HCT116 (cell line): ENCODE measurements at regions not wholly inside any gene's neighbourhood (a gene's known extent, or its start where the extent isn't known, plus 50 kb on each side); places are given as distances from the start of the nearest gene placed in this dataset.

Source experiments
- ATAC-seq: fragments of 200-7000 bp; cut with Tn5 transposase; 2 replicates; pipeline ENCODE4 v1.9.1; 2020; ENCODE audit warnings: mild to moderate bottlenecking, moderate library complexity
- BruUV-seq: library from RNA; stranded (reverse); fragments of 400-500 nt; replicated peaks from 2 replicates; lab custom pipeline; 2021; lab: Mats Ljungman, UMichigan
- CTCF ChIA-PET: fragments of 300-600 bp; sonication (Branson Sonifier 250); formaldehyde crosslinking; loops from one replicate; lab custom pipeline; 2021; ENCODE audit warnings: antibody characterized with exemption; lab: Charles Lee
- POLR2A ChIA-PET: fragments of 300-600, 350-600 bp; sonication (Branson Sonifier 250); formaldehyde crosslinking; loops from one replicate; lab custom pipeline; 2021; ENCODE audit warnings: antibody characterized with exemption; lab: Charles Lee
- RAD21 ChIA-PET, 2 experiments: fragments of 300-600 bp; sonication (Branson Sonifier 250); formaldehyde crosslinking; loops; one replicate each; lab custom pipeline; 2023; ENCODE audit warnings: low total read pairs in 2 of 2; ENCODE audit not compliant: uncharacterized antibody in 2 of 2, unreplicated experiment in 2 of 2, low non-redundant PET in 1 of 2; lab: Charles Lee
- DNase-seq: peaks from one replicate; pipeline ENCODE4 v3.0.0-alpha.2; 2010; ENCODE audit warnings: low read depth, low spot score
- H2AFZ ChIP-seq: fragments of 200-600 bp; shearing (Covaris generic), sonication (generic); 2 replicates; pipeline ENCODE4 v1.6.1; 2017; ENCODE audit warnings: low read depth, mixed run types, mixed read lengths, antibody characterized with exemption, low read length; ENCODE audit not compliant: poor library complexity, severe bottlenecking
- H3K27ac ChIP-seq: 2 replicates; pipeline ENCODE4 v1.5.1; 2012; ENCODE audit warnings: low read depth, low read length
- H3K27me3 ChIP-seq: fragments of 200-600 bp; sonication (generic); 2 replicates; pipeline ENCODE4 v1.6.1; 2016; ENCODE audit warnings: mixed run types, low read length, mixed read lengths; ENCODE audit not compliant: insufficient read depth
- H3K36me3 ChIP-seq, 2 experiments: fragments of 200-500 bp in 1 of 2; fragments of 200-600 bp in 1 of 2; sonication (Bioruptor generic) in 1 of 2; sonication (generic) in 1 of 2; 2 replicates each; pipeline versions ENCODE4 v1.5.1 to v1.6.1; 2014 to 2016; ENCODE audit warnings: low read length in 2 of 2, inconsistent platforms in 1 of 2, mixed read lengths in 1 of 2, mixed run types in 1 of 2; ENCODE audit not compliant: insufficient read depth in 2 of 2, control insufficient read depth in 1 of 2
- H3K4me1 ChIP-seq, 2 experiments: fragments of 200-600 bp in 1 of 2; sonication (generic) in 1 of 2; 2 replicates each; pipeline versions ENCODE4 v1.5.1 to v1.6.1; 2012 to 2017; ENCODE audit warnings: low read length in 2 of 2, inconsistent platforms in 1 of 2, mild to moderate bottlenecking in 1 of 2, mixed read lengths in 1 of 2, mixed run types in 1 of 2, moderate library complexity in 1 of 2; ENCODE audit not compliant: insufficient read depth in 2 of 2, control insufficient read depth in 1 of 2
- H3K4me2 ChIP-seq: fragments of 200-600 bp; sonication (generic); 2 replicates; pipeline ENCODE4 v1.6.1; 2017; ENCODE audit warnings: mixed run types, low read length, mixed read lengths
- H3K4me3 ChIP-seq, 2 experiments: fragments of 200-600 bp in 1 of 2; sonication (generic) in 1 of 2; replicated peaks in 1 of 2; 2 replicates each; pipeline ENCODE4 v1.5.1; 2011 to 2016; ENCODE audit warnings: low read length in 2 of 2, control low read depth in 1 of 2, low read depth in 1 of 2, mild to moderate bottlenecking in 1 of 2, mixed read lengths in 1 of 2, mixed run types in 1 of 2
- H3K79me2 ChIP-seq: fragments of 200-600 bp; sonication (generic); 2 replicates; pipeline ENCODE4 v1.6.1; 2017; ENCODE audit warnings: mild to moderate bottlenecking, mixed run types, low read length, moderate library complexity, mixed read lengths; ENCODE audit not compliant: insufficient read depth
- H3K9ac ChIP-seq: fragments of 200-600 bp; sonication (generic); 2 replicates; pipeline ENCODE4 v1.6.1; 2016; ENCODE audit warnings: low read length, mixed read lengths
- H3K9me2 ChIP-seq: fragments of 200-600 bp; sonication (generic), shearing (Covaris generic); 2 replicates; pipeline ENCODE4 v1.6.1; 2017; ENCODE audit warnings: mixed run types, mild to moderate bottlenecking, moderate library complexity; ENCODE audit not compliant: insufficient read depth
- H3K9me3 ChIP-seq, 2 experiments: fragments of 200-500 bp in 1 of 2; fragments of 200-600 bp in 1 of 2; sonication (Bioruptor generic) in 1 of 2; sonication (generic) in 1 of 2; 2 replicates each; pipeline ENCODE4 v1.6.1; 2014 to 2017; ENCODE audit warnings: low read length in 2 of 2, mixed read lengths in 2 of 2, inconsistent platforms in 1 of 2, low read depth in 1 of 2, mild to moderate bottlenecking in 1 of 2, mixed run types in 1 of 2, moderate library complexity in 1 of 2; ENCODE audit not compliant: control insufficient read depth in 1 of 2, insufficient read depth in 1 of 2
- H4K20me1 ChIP-seq: fragments of 200-600 bp; sonication (generic), shearing (Covaris generic); 2 replicates; pipeline ENCODE4 v1.6.1; 2017; ENCODE audit warnings: mixed run types, mild to moderate bottlenecking, moderate library complexity; ENCODE audit not compliant: insufficient read depth
- CBX3 ChIP-seq: IDR thresholded peaks from 2 replicates; pipeline ENCODE4 v1.6.1; 2012; ENCODE audit warnings: low read depth
- CEBPB ChIP-seq: IDR thresholded peaks from 2 replicates; pipeline ENCODE4 v1.6.1; 2012; ENCODE audit warnings: low read depth
- EGR1 ChIP-seq: IDR thresholded peaks from 2 replicates; pipeline ENCODE4 v1.6.1; 2012; ENCODE audit warnings: low read depth
- ELF1 ChIP-seq: IDR thresholded peaks from 2 replicates; pipeline ENCODE4 v1.6.1; 2012; ENCODE audit warnings: low read depth, borderline replicate concordance
- EZH2 ChIP-seq: fragments of 200-600 bp; sonication (generic); IDR thresholded peaks from 2 replicates; pipeline ENCODE4 v1.6.1; 2017; ENCODE audit warnings: antibody characterized with exemption, mixed run types
- EZH2phosphoT487 ChIP-seq: fragments of 200-600 bp; IDR thresholded peaks from 2 replicates; pipeline ENCODE4 v1.6.1; 2018; ENCODE audit warnings: antibody characterized with exemption, borderline replicate concordance
- FOSL1 ChIP-seq: IDR thresholded peaks from 2 replicates; pipeline ENCODE4 v1.6.1; 2012; ENCODE audit warnings: low read depth
- JUND ChIP-seq: IDR thresholded peaks from 2 replicates; pipeline ENCODE4 v1.6.1; 2012
- POLR2A ChIP-seq: IDR thresholded peaks from 2 replicates; pipeline ENCODE4 v1.7.0; 2011; ENCODE audit warnings: borderline replicate concordance; ENCODE audit not compliant: insufficient read depth, insufficient read length; ENCODE audit errors: extremely low read depth
- POLR2AphosphoS5 ChIP-seq: IDR thresholded peaks from 2 replicates; pipeline ENCODE4 v1.6.1; 2011; ENCODE audit warnings: mild to moderate bottlenecking, low read depth, low read length, moderate library complexity
- RAD21 ChIP-seq: IDR thresholded peaks from 2 replicates; pipeline ENCODE4 v1.6.1; 2012; ENCODE audit warnings: low read depth, mild to moderate bottlenecking
- SIN3A ChIP-seq: IDR thresholded peaks from 2 replicates; pipeline ENCODE4 v1.6.1; 2012; ENCODE audit warnings: low read depth
- SP1 ChIP-seq: IDR thresholded peaks from 2 replicates; pipeline ENCODE4 v1.6.1; 2012; ENCODE audit warnings: low read depth
- SRF ChIP-seq: IDR thresholded peaks from 2 replicates; pipeline ENCODE4 v1.6.1; 2012; ENCODE audit warnings: low read depth
- TCF7L2 ChIP-seq: IDR thresholded peaks from 2 replicates; pipeline ENCODE4 v1.7.0; 2011; ENCODE audit warnings: borderline replicate concordance, inconsistent platforms; ENCODE audit not compliant: insufficient read depth, insufficient read length; ENCODE audit errors: extremely low read depth
- intact Hi-C: fragments of 100-400 bp; cut with micrococcal nuclease; formaldehyde crosslinking; loops from 2 replicates; pipeline ENCODE4 v1.10.0; 2022
- TF ChIP-seq, protein P1 (sequence below), 3 experiments: fragments of 200-600 bp in 1 of 3; sonication (generic) in 1 of 3; IDR thresholded peaks in 2 of 3; conservative IDR thresholded peaks in 1 of 3; 2 replicates each; pipeline ENCODE4 v1.5.1; 2012 to 2017; ENCODE audit warnings: low read depth in 2 of 3, low read length in 2 of 3, antibody characterized with exemption in 1 of 3, borderline replicate concordance in 1 of 3, control low read depth in 1 of 3, mild to moderate bottlenecking in 1 of 3, mixed read lengths in 1 of 3, mixed run types in 1 of 3, moderate library complexity in 1 of 3; ENCODE audit not compliant: insufficient read depth in 1 of 3
- TF ChIP-seq, protein P2 (sequence below): IDR thresholded peaks from 2 replicates; pipeline ENCODE4 v1.6.1; 2011; ENCODE audit warnings: mild to moderate bottlenecking, low read length, moderate library complexity; ENCODE audit not compliant: insufficient replicate concordance; ENCODE audit errors: extremely low read depth
- TF ChIP-seq, protein P3 (sequence below): IDR thresholded peaks from 2 replicates; pipeline ENCODE4 v1.6.1; 2012; ENCODE audit warnings: low read depth
- TF ChIP-seq, protein P4 (sequence below): IDR thresholded peaks from 2 replicates; pipeline ENCODE4 v1.6.1; 2012

DNA sequence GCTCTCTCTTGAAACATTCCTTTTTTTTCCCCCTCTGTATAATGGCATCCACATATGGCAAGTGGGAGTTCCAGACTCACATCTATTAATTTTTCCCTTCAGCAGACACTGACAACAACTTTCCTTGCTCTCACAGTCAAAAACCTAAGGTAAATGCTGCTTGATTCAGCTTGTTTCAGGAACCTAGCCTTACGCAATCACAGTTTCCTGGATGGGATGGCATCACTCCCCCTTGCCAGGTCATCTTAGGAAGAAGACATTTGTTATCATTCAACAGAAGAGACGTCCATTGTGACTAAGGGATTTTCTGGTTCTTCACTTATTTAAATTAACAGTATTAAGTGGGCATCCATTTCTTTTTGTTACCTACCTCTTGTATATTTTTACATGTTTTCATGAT lies 112.0 kb upstream of the PDGFD start:
- CTCF ChIA-PET: no interaction called here
- TF ChIP-seq SRF: no peak
- TF ChIP-seq SP1: no peak
- TF ChIP-seq, protein P1, sequence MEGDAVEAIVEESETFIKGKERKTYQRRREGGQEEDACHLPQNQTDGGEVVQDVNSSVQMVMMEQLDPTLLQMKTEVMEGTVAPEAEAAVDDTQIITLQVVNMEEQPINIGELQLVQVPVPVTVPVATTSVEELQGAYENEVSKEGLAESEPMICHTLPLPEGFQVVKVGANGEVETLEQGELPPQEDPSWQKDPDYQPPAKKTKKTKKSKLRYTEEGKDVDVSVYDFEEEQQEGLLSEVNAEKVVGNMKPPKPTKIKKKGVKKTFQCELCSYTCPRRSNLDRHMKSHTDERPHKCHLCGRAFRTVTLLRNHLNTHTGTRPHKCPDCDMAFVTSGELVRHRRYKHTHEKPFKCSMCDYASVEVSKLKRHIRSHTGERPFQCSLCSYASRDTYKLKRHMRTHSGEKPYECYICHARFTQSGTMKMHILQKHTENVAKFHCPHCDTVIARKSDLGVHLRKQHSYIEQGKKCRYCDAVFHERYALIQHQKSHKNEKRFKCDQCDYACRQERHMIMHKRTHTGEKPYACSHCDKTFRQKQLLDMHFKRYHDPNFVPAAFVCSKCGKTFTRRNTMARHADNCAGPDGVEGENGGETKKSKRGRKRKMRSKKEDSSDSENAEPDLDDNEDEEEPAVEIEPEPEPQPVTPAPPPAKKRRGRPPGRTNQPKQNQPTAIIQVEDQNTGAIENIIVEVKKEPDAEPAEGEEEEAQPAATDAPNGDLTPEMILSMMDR (IDR thresholded peaks at IDR 0.05 in 2 of 3, conservative IDR thresholded peaks at IDR 0.05 in 1 of 3; ENCODE audit: borderline replicate concordance in 1 of 3, insufficient read depth in 1 of 3, low read depth in 2 of 3, low read length in 2 of 3): no peak
- TF ChIP-seq EZH2: no peak
- no peak for TF ChIP-seq TCF7L2
- no peak for TF ChIP-seq EZH2phosphoT487
- TF ChIP-seq JUND: no peak
- TF ChIP-seq POLR2A: no peak
- TF ChIP-seq, protein P2, sequence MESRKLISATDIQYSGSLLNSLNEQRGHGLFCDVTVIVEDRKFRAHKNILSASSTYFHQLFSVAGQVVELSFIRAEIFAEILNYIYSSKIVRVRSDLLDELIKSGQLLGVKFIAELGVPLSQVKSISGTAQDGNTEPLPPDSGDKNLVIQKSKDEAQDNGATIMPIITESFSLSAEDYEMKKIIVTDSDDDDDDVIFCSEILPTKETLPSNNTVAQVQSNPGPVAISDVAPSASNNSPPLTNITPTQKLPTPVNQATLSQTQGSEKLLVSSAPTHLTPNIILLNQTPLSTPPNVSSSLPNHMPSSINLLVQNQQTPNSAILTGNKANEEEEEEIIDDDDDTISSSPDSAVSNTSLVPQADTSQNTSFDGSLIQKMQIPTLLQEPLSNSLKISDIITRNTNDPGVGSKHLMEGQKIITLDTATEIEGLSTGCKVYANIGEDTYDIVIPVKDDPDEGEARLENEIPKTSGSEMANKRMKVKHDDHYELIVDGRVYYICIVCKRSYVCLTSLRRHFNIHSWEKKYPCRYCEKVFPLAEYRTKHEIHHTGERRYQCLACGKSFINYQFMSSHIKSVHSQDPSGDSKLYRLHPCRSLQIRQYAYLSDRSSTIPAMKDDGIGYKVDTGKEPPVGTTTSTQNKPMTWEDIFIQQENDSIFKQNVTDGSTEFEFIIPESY: no peak
- TF ChIP-seq, protein P3, sequence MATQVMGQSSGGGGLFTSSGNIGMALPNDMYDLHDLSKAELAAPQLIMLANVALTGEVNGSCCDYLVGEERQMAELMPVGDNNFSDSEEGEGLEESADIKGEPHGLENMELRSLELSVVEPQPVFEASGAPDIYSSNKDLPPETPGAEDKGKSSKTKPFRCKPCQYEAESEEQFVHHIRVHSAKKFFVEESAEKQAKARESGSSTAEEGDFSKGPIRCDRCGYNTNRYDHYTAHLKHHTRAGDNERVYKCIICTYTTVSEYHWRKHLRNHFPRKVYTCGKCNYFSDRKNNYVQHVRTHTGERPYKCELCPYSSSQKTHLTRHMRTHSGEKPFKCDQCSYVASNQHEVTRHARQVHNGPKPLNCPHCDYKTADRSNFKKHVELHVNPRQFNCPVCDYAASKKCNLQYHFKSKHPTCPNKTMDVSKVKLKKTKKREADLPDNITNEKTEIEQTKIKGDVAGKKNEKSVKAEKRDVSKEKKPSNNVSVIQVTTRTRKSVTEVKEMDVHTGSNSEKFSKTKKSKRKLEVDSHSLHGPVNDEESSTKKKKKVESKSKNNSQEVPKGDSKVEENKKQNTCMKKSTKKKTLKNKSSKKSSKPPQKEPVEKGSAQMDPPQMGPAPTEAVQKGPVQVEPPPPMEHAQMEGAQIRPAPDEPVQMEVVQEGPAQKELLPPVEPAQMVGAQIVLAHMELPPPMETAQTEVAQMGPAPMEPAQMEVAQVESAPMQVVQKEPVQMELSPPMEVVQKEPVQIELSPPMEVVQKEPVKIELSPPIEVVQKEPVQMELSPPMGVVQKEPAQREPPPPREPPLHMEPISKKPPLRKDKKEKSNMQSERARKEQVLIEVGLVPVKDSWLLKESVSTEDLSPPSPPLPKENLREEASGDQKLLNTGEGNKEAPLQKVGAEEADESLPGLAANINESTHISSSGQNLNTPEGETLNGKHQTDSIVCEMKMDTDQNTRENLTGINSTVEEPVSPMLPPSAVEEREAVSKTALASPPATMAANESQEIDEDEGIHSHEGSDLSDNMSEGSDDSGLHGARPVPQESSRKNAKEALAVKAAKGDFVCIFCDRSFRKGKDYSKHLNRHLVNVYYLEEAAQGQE: no peak
- no peak for TF ChIP-seq CBX3
- no peak for TF ChIP-seq ELF1
- TF ChIP-seq FOSL1: no peak
- TF ChIP-seq SIN3A: no peak
- no peak for TF ChIP-seq RAD21
- TF ChIP-seq EGR1: no peak
- no peak for TF ChIP-seq POLR2AphosphoS5
- TF ChIP-seq CEBPB: no peak
- TF ChIP-seq, protein P4, sequence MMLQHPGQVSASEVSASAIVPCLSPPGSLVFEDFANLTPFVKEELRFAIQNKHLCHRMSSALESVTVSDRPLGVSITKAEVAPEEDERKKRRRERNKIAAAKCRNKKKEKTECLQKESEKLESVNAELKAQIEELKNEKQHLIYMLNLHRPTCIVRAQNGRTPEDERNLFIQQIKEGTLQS: no peak
- no peak for ATAC-seq
- RAD21 ChIA-PET: no interaction called here
- intact Hi-C loops: no loop called here
- H3K9ac ChIP-seq: no peak overlapping the region
- peak overlapping the region; percentile 33 for H2AFZ ChIP-seq
- H3K79me2 ChIP-seq: no peaks in the 10 kb centered on the region
- H3K36me3 ChIP-seq: no peaks in the 10 kb centered on the region
- H3K4me1 ChIP-seq: no peaks in the 10 kb centered on the region
- BruUV-seq: no TSS peak
- no peaks in the 10 kb centered on the region for H3K9me3 ChIP-seq
- no peaks in the 10 kb centered on the region for H4K20me1 ChIP-seq
- no peak overlapping the region for H3K27ac ChIP-seq
- H3K27me3 ChIP-seq: no peaks in the 10 kb centered on the region
- no peaks in the 10 kb centered on the region for H3K9me2 ChIP-seq
- no peak overlapping the region for H3K4me3 ChIP-seq
- DNase-seq: no peak
- H3K4me2 ChIP-seq: no peak overlapping the region
- POLR2A ChIA-PET: no interaction called here
